Parathyroid adenoma (tissue), 2 donors: ENCODE measurements at regions not wholly inside any gene's neighbourhood (a gene's known extent, or its start where the extent isn't known, plus 50 kb on each side); places are given as distances from the start of the nearest gene placed in this dataset.

Experiments
- H2AFZ ChIP-seq: fragments of 300-600 bp; sonication (generic); one replicate; pipeline ENCODE4 v1.7.0; 2017; ENCODE audit warnings: antibody characterized with exemption, mild to moderate bottlenecking
- H3K27ac ChIP-seq: fragments of 300-600 bp; sonication (generic); one replicate; pipeline ENCODE4 v1.7.0; 2017
- H3K27me3 ChIP-seq: fragments of 300-600 bp; sonication (generic); one replicate; pipeline ENCODE4 v1.7.0; 2017; ENCODE audit warnings: low read length; ENCODE audit not compliant: control insufficient read depth, insufficient read depth
- H3K36me3 ChIP-seq: fragments of 300-600 bp; sonication (generic); one replicate; pipeline ENCODE4 v1.7.0; 2017; ENCODE audit warnings: low read length; ENCODE audit not compliant: control insufficient read depth, insufficient read depth
- H3K4me1 ChIP-seq: fragments of 300-600 bp; sonication (generic); one replicate; pipeline ENCODE4 v1.7.0; 2017; ENCODE audit warnings: control low read depth
- H3K4me2 ChIP-seq: fragments of 300-600 bp; sonication (generic); one replicate; pipeline ENCODE4 v1.7.0; 2017; ENCODE audit warnings: low read length
- H3K4me3 ChIP-seq: fragments of 300-600 bp; sonication (generic); one replicate; pipeline ENCODE4 v1.7.0; 2017; ENCODE audit warnings: low read depth, low read length
- H3K79me2 ChIP-seq: fragments of 300-600 bp; sonication (generic); one replicate; pipeline ENCODE4 v1.7.0; 2017; ENCODE audit warnings: control low read depth
- H3K9ac ChIP-seq: fragments of 300-600 bp; sonication (generic); one replicate; pipeline ENCODE4 v1.7.0; 2017; ENCODE audit warnings: mild to moderate bottlenecking
- H3K9me3 ChIP-seq: fragments of 300-600 bp; sonication (generic); one replicate; pipeline ENCODE4 v1.7.0; 2017; ENCODE audit warnings: low read length; ENCODE audit not compliant: control insufficient read depth
- TF ChIP-seq, protein P1 (sequence below): fragments of 300-600 bp; sonication (generic); IDR thresholded peaks from one replicate; pipeline ENCODE4 v1.7.0; 2017; ENCODE audit warnings: antibody characterized with exemption, mild to moderate bottlenecking
- donor health status: primary hyperparathyroidism.

DNA sequence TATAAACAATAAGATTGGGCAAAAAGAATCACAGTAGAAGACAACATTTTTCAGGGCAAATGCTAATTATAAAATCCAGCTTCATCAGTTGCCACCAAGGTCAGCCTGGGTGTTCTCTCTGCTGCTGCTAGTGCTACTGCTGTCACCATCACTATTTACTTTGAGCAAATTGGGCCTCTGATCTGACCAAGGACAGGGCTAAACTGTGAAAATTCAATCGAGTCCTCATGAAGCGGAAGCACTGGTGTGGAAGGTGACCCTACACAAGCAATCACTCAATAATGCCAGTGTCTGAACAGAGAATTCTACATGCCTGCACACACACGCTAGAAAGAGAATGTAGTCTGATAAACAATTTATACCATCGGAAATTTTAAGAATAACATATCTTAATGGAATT lies 122.9 kb upstream of the TTC29 start:
- Histone ChIP-seq H3K79me2 (no peaks in the 10 kb centered on the region), H3K9ac (no peak overlapping the region), H3K9me3 (no peaks in the 10 kb centered on the region), H2AFZ (no peak overlapping the region), H3K4me1 (no peaks in the 10 kb centered on the region), H3K36me3 (no peaks in the 10 kb centered on the region), H3K4me2 (no peak overlapping the region), H3K27me3 (no peaks in the 10 kb centered on the region), H3K4me3 (no peak overlapping the region), H3K27ac (no peak overlapping the region)
- TF ChIP-seq, protein P1, sequence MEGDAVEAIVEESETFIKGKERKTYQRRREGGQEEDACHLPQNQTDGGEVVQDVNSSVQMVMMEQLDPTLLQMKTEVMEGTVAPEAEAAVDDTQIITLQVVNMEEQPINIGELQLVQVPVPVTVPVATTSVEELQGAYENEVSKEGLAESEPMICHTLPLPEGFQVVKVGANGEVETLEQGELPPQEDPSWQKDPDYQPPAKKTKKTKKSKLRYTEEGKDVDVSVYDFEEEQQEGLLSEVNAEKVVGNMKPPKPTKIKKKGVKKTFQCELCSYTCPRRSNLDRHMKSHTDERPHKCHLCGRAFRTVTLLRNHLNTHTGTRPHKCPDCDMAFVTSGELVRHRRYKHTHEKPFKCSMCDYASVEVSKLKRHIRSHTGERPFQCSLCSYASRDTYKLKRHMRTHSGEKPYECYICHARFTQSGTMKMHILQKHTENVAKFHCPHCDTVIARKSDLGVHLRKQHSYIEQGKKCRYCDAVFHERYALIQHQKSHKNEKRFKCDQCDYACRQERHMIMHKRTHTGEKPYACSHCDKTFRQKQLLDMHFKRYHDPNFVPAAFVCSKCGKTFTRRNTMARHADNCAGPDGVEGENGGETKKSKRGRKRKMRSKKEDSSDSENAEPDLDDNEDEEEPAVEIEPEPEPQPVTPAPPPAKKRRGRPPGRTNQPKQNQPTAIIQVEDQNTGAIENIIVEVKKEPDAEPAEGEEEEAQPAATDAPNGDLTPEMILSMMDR: no peak

DNA sequence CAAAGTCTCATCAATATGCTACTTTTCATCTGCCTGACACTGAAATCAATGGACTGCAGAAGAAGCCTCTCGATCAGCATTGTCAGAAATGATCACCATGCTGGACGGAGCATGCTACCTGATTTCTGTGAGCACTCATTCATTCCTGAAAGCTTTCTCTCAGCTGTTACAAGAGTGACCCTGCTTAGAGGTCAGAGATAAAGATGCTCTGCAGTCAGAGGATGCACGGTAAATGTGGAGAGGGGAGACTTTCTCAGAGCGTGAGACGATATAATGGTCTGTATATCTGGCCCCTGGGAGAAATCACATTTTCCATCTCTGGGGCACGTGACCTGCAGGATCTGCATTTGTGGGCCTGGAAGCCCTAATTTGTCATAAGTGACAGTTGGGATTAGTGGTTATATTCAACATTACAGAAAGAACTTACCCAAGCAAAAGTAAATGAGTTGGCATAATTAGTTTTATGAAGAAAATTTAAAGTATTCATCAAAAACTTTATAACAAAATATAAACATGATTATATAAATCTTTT lies 125.6 kb upstream of the TTC29 start:
- no peaks in the 10 kb centered on the region for H3K4me1 ChIP-seq

DNA sequence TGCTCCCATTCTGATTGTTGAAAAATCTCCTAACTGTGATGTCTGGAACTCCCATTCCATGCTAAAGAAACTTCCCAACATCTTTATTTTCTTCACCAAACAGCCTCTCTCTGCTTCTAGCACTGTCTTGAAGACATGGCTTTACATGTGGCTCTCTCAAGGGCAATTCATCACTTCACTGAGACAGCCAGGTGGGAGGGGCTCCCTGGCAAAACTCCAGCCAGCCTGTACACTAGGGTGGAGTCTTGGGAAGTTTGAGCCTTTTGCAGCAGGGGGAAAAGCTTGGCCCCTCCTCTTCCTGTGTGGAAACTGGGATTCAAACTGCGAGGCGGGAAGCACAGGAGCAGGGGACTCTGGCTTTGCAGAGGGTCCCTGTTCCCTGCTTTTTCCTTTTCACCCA lies 130.5 kb upstream of the TTC29 start:
- Histone ChIP-seq H3K27me3 (no peaks in the 10 kb centered on the region), H3K9me3 (no peaks in the 10 kb centered on the region), H3K4me2 (no peak overlapping the region), H3K36me3 (no peaks in the 10 kb centered on the region), H2AFZ (no peak overlapping the region), H3K4me1 (no peaks in the 10 kb centered on the region), H3K79me2 (no peaks in the 10 kb centered on the region), H3K4me3 (no peak overlapping the region), H3K9ac (no peak overlapping the region), H3K27ac (no peak overlapping the region)
- TF ChIP-seq, protein P1: no peak

More for the DNA sequence above, 125.6 kb upstream of the TTC29 start:
- no peak overlapping the region for H3K4me3 ChIP-seq
- H3K79me2 ChIP-seq: no peaks in the 10 kb centered on the region
- H3K27ac ChIP-seq: no peak overlapping the region
- TF ChIP-seq, protein P1: no peak
- H3K9me3 ChIP-seq: no peaks in the 10 kb centered on the region
- H3K9ac ChIP-seq: no peak overlapping the region
- no peak overlapping the region for H2AFZ ChIP-seq
- no peaks in the 10 kb centered on the region for H3K27me3 ChIP-seq
- no peaks in the 10 kb centered on the region for H3K36me3 ChIP-seq
- H3K4me2 ChIP-seq: no peak overlapping the region

DNA sequence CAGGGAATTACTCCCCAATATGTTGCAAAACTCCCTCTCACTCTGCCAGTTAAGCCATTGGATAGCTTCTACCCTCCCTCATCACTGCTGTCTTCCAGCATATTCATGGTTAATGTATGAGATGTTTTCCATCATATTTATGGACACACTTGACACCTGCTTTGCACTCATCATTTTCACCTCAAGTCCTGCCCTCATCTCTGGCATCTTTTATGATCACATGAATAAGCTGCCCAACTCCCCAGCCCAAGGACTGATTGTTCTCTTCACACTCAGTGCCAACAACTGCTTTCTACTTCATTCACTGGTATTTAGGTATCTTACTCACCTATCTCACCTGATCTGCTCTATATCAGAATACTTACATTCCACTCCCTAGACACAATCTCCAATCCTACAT lies 131.1 kb upstream of the TTC29 start:
- H3K4me3 ChIP-seq: no peak overlapping the region
- H3K9me3 ChIP-seq: no peaks in the 10 kb centered on the region
- no peaks in the 10 kb centered on the region for H3K27me3 ChIP-seq
- TF ChIP-seq, protein P1: no peak
- no peak overlapping the region for H3K9ac ChIP-seq
- no peaks in the 10 kb centered on the region for H3K36me3 ChIP-seq
- no peak overlapping the region for H3K27ac ChIP-seq
- H3K79me2 ChIP-seq: no peaks in the 10 kb centered on the region
- no peak overlapping the region for H2AFZ ChIP-seq
- no peaks in the 10 kb centered on the region for H3K4me1 ChIP-seq
- H3K4me2 ChIP-seq: no peak overlapping the region

DNA sequence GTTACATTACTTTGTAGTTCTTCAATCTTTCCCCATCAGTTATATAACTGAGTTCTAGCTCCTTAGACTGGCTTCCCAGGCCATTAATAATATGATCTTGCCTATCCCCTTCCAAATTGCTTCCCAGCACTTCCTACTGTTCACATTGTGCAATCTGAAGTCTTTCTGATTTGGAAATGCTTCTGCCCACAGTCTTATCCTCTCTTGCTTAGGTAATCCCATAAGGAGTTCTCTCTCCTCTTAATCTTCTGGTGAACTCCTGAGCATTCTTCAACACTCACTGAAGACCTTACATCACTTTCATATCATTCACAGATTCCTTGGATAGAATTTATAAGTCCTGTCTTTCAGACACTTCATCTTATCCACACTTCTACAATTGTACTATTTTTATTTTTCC lies 132.7 kb upstream of the TTC29 start:
- TF ChIP-seq, protein P1: no peak
- no peak overlapping the region for H3K9ac ChIP-seq
- no peaks in the 10 kb centered on the region for H3K79me2 ChIP-seq
- no peak overlapping the region for H3K27ac ChIP-seq
- no peaks in the 10 kb centered on the region for H3K4me1 ChIP-seq
- no peak overlapping the region for H2AFZ ChIP-seq
- H3K36me3 ChIP-seq: no peaks in the 10 kb centered on the region
- H3K4me3 ChIP-seq: no peak overlapping the region
- H3K4me2 ChIP-seq: no peak overlapping the region
- H3K27me3 ChIP-seq: no peaks in the 10 kb centered on the region
- no peaks in the 10 kb centered on the region for H3K9me3 ChIP-seq
